T-helper 2 cell treated with Interferon-gamma antibody and Interleukin-4, amounts not matched to agents 5 μg/mL and 100 μg/mL, for 36 hours (primary cell): ENCODE measurements at regions not wholly inside any gene's neighbourhood (a gene's known extent, or its start where the extent isn't known, plus 50 kb on each side); places are given as distances from the start of the nearest gene placed in this dataset.
"Not testable (repeated sequence)": the region's sequence is repeated elsewhere in the genome, so short reads cannot be mapped to it uniquely, and the experiment has no call there.

Experiments
- DNase-seq: peaks from one replicate; pipeline ENCODE4 v3.0.0; 2021; ENCODE audit warnings: low spot score
- H3K27ac Mint-ChIP-seq: one replicate; pipeline ENCODE4 v1.8.0; 2021; ENCODE audit warnings: mild to moderate bottlenecking, mixed read lengths
- H3K27me3 Mint-ChIP-seq: one replicate; pipeline ENCODE4 v1.8.0; 2021; ENCODE audit warnings: low read depth, mixed read lengths
- H3K36me3 Mint-ChIP-seq: one replicate; pipeline ENCODE4 v1.8.0; 2021; ENCODE audit warnings: low read depth, mixed read lengths
- H3K4me1 Mint-ChIP-seq: one replicate; pipeline ENCODE4 v1.8.0; 2021; ENCODE audit warnings: low read depth, mixed read lengths
- H3K4me3 Mint-ChIP-seq: one replicate; pipeline ENCODE4 v1.8.0; 2022; ENCODE audit warnings: mild to moderate bottlenecking, moderate library complexity, mixed read lengths
- H3K9me3 Mint-ChIP-seq: one replicate; pipeline ENCODE4 v1.8.0; 2021; ENCODE audit warnings: mixed read lengths

DNA sequence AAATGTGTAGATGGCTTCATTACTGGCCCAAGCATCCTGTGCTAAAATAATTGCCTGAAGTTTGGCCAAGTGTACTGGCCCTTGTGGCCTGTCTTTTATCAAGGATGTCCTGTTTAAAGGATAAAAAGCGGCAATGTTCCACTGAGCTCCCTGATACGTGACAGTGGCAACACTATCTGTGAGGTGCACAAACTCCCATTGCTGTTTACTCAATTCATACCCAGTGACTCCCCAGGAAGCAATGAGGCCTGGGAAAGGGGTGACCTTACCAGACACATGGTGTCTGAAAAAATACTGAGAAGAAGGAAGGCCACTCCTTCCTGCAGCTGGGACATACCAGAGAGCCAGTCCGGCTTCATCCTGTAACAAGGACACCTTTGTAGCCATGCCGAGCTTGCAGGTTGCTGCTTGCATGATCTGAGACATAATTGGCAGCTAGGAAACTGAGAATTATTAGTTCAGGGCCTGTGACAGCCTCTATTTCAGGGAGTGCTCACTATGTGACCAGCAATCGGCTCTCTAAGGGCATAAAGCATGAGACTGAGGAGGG lies 198.5 kb upstream of the LRATD1 start:
- Mint-ChIP-seq H3K27me3 (no peaks in the 10 kb centered on the region), H3K36me3 (no peaks in the 10 kb centered on the region), H3K4me3 (no peak overlapping the region), H3K27ac (no peak overlapping the region), H3K4me1 (no peaks in the 10 kb centered on the region), H3K9me3 (peaks cover 8% of the 10 kb centered on the region)
- no peak for DNase-seq

DNA sequence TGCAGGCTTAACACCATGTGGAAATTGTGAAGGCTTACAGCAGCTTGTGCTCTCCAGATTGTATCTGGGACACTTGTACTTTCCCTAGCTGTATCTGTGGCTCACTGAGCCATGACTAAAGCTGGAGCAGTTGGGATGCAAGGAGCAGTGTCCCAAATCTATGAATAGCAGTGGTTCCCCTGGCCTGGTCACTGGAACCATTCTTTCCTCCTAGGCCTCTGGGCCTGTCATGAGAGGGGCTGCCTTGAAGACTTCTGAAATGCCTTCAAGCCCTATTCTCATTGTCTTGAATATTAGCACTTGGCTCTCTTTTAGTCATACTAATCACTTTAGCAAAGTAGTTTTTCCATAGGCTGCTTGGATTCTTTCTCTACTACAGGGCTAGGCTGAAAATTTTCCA lies 186.8 kb upstream of the LRATD1 start:
- no peak for DNase-seq

DNA sequence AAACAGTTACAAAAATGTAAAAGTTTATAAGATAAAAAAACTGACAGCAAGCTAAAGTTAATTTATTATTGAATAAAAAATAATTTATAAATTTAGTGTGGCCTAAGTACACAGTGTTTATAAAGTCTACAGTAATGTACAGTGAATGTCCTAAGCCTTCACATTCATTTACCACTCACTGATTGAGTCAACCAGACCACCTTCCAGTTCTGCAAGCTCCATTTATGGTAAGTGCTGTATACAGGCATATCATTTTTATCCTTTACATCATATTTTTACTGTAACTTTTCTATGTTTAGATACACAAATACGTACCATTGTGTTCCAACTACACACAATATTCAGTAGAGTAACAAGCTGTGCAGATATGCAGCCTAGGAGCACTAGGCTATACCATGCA lies 184.2 kb upstream of the LRATD1 start:
- no peaks in the 10 kb centered on the region for H3K36me3 Mint-ChIP-seq

More for the DNA sequence above, 186.8 kb upstream of the LRATD1 start:
- H3K36me3 Mint-ChIP-seq, result no peaks in the 10 kb centered on the region
- H3K27ac Mint-ChIP-seq, result no peak overlapping the region
- H3K27me3 Mint-ChIP-seq, result no peaks in the 10 kb centered on the region
- no peaks in the 10 kb centered on the region for H3K4me1 Mint-ChIP-seq
- peaks cover 27% of the 10 kb centered on the region for H3K9me3 Mint-ChIP-seq
- H3K4me3 Mint-ChIP-seq, result no peak overlapping the region

DNA sequence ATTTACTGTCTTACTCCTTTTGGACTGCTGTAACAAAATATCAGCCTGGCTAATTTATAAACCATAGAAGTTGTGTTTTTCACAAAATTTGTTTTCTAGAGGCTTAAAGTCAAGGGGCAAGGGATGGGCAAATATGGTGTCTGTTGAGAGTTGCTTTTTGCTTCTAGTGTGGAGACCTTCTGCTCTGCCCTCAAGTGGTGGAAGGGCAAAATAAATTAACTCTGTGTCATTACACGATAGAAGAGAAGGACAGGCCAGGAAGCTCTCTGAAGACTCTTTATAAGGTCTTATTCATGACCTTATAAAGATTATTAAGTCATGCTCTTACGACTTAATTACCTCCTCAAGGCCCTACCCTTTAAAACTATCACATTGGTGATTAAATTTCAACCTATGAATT lies 181.2 kb upstream of the LRATD1 start:
- DNase-seq, result no peak
- no peaks in the 10 kb centered on the region for H3K27me3 Mint-ChIP-seq
- H3K9me3 Mint-ChIP-seq, result peaks cover 35% of the 10 kb centered on the region
- no peaks in the 10 kb centered on the region for H3K36me3 Mint-ChIP-seq
- no peaks in the 10 kb centered on the region for H3K4me1 Mint-ChIP-seq
- H3K4me3 Mint-ChIP-seq, result no peak overlapping the region
- no peak overlapping the region for H3K27ac Mint-ChIP-seq

More for the DNA sequence above, 184.2 kb upstream of the LRATD1 start:
- H3K9me3 Mint-ChIP-seq, result peaks cover 27% of the 10 kb centered on the region
- H3K27me3 Mint-ChIP-seq, result no peaks in the 10 kb centered on the region
- DNase-seq, result no peak
- no peak overlapping the region for H3K4me3 Mint-ChIP-seq
- H3K27ac Mint-ChIP-seq, result no peak overlapping the region
- no peaks in the 10 kb centered on the region for H3K4me1 Mint-ChIP-seq

GRCh38 chr2:14454202-14454601 lies 178.3 kb upstream of the LRATD1 start:
- Mint-ChIP-seq H3K27ac (no peak overlapping the region), H3K4me1 (no peaks in the 10 kb centered on the region), H3K27me3 (no peaks in the 10 kb centered on the region), H3K9me3 (peaks cover 48% of the 10 kb centered on the region), H3K4me3 (no peak overlapping the region), H3K36me3 (no peaks in the 10 kb centered on the region)
- DNase-seq, result no peak

DNA sequence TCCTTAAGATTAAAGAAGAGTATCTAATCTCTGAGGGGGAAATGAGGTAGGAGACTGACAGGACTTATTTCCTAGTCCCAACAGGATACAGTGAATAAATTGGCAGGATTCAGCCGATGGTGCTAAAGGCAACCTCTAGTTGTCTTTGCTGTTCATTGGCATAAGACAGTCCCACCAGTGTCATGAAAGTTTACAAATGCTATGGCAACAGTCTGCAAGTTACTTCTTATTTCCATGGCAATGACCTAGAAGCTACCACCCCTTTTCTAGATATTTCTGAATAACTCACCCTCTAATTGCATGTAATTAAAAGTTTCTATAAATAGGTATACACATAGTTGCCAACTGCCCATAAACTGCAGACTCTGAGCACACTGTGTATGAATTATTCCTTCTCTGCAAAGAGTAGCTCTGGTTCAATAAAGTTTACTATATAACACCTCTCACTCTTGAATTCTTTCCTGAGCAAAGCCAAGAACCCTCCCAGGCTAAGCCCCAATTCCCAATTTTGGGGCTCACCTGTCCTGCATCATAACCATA lies 172.7 kb upstream of the LRATD1 start:
- Mint-ChIP-seq H3K4me1 (no peaks in the 10 kb centered on the region), H3K27ac (no peak overlapping the region), H3K36me3 (no peaks in the 10 kb centered on the region), H3K9me3 (peaks cover 28% of the 10 kb centered on the region), H3K27me3 (no peaks in the 10 kb centered on the region), H3K4me3 (no peak overlapping the region)
- DNase-seq, result no peak

DNA sequence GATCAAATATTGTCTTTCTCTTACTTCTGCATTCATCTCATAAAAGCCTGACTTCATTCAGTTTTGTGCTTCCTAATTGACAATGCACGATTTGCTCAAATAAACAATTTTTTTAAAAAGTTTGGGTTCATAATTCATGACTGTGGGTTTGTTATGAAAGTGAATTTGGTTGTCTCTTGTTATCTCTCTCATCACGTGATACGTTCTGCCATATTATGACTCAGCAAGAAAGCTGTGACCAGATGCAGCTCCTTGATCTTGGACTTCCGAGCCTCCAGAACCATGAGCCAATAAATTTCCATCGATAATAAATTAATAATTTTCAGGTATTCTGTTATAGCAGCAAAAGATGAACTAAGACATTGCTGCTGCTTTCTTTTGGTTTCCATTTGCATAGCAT lies 156.5 kb upstream of the LRATD1 start:
- Mint-ChIP-seq H3K9me3 (peaks cover 6% of the 10 kb centered on the region), H3K27me3 (no peaks in the 10 kb centered on the region)

DNA sequence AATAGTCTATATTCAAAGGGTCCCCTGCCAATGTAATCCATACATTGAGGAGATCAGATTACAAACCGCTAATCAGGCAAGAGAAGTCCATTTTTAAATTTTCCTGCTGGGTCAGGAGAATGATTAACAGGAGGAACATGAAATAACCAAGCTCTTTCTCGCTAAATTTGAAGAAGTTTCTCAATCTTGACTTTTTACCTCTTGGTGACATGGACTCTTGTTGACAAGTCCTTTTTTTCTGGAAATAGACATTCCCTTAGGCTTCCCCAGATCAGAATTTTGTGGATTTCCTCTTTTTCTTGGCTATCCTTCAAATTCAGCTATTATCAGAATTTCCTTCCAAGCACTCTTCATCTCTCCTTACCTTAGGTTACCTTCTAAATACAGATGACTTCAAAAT lies 153.0 kb upstream of the LRATD1 start:
- Mint-ChIP-seq H3K27me3 (no peaks in the 10 kb centered on the region), H3K4me3 (no peak overlapping the region), H3K36me3 (no peaks in the 10 kb centered on the region), H3K27ac (no peak overlapping the region), H3K9me3 (no peaks in the 10 kb centered on the region), H3K4me1 (no peaks in the 10 kb centered on the region)
- no peak for DNase-seq

More for the DNA sequence above, 156.5 kb upstream of the LRATD1 start:
- Mint-ChIP-seq H3K4me3 (no peak overlapping the region), H3K36me3 (no peaks in the 10 kb centered on the region), H3K27ac (no peak overlapping the region), H3K4me1 (no peaks in the 10 kb centered on the region)
- DNase-seq, result no peak

DNA sequence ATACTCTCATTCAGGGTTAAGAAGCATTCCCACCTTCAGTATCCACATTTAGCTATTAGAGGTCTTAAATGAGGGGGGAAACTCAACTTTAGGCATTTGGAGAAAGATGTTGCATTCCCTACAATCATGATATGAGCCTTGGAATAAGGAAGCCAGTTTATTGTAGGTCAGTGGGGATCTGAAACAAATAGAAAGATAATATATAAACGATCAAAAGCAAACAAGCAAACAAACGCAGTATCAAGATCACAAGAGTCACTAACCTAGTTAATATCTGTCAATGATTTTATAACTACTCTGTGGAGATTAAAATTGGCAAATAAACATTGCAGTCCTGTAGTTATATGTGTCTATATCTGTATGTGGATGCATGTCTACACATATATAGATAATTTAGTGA lies 152.4 kb upstream of the LRATD1 start:
- H3K36me3 Mint-ChIP-seq, result no peaks in the 10 kb centered on the region
- DNase-seq, result no peak
- no peak overlapping the region for H3K27ac Mint-ChIP-seq
- no peak overlapping the region for H3K4me3 Mint-ChIP-seq
- no peaks in the 10 kb centered on the region for H3K4me1 Mint-ChIP-seq
- H3K27me3 Mint-ChIP-seq, result no peaks in the 10 kb centered on the region
- no peaks in the 10 kb centered on the region for H3K9me3 Mint-ChIP-seq

GRCh38 chr2:14480906-14481305 lies 151.6 kb upstream of the LRATD1 start:
- Mint-ChIP-seq H3K4me3 (no peak overlapping the region), H3K9me3 (peaks cover 4% of the 10 kb centered on the region), H3K27me3 (no peaks in the 10 kb centered on the region), H3K36me3 (no peaks in the 10 kb centered on the region), H3K27ac (no peak overlapping the region), H3K4me1 (no peaks in the 10 kb centered on the region)
- DNase-seq, result no peak

- Mint-ChIP-seq H3K4me1 (no peaks in the 10 kb centered on the region), H3K36me3 (no peaks in the 10 kb centered on the region), H3K9me3 (peaks cover 13% of the 10 kb centered on the region), H3K27ac (no peak overlapping the region), H3K4me3 (no peak overlapping the region), H3K27me3 (no peaks in the 10 kb centered on the region)
- DNase-seq, result no peak
Observed at GRCh38 chr2:14492920-14493503, 139.5 kb upstream of the LRATD1 start.

DNA sequence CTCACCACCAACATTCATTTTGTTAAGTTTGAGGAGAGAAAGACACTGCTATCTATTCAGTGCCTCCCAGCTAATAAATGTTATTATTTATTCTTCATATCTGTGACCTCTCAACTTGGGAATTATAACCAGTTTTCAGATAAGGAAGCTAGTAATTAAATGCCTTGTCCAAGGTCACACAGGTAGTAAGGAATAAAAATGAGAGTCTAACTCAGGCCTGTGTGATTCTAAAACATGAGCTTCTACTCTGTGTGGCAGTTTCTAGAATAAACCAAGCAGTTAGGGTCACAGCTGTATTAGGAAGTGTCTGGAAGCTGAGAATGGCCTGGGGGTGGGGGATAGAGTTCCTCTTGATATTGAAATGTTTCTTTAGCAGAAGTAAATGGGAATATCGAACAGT lies 137.8 kb upstream of the LRATD1 start:
- Mint-ChIP-seq H3K9me3 (peaks cover 8% of the 10 kb centered on the region), H3K27ac (no peak overlapping the region), H3K27me3 (no peaks in the 10 kb centered on the region), H3K36me3 (no peaks in the 10 kb centered on the region), H3K4me1 (no peaks in the 10 kb centered on the region), H3K4me3 (no peak overlapping the region)
- DNase-seq, result no peak

GRCh38 chr2:14501061-14501460 lies 131.5 kb upstream of the LRATD1 start:
- Mint-ChIP-seq H3K27ac (no peak overlapping the region), H3K9me3 (no peaks in the 10 kb centered on the region), H3K36me3 (no peaks in the 10 kb centered on the region), H3K4me1 (no peaks in the 10 kb centered on the region), H3K4me3 (no peak overlapping the region), H3K27me3 (no peaks in the 10 kb centered on the region)
- DNase-seq, result no peak

DNA sequence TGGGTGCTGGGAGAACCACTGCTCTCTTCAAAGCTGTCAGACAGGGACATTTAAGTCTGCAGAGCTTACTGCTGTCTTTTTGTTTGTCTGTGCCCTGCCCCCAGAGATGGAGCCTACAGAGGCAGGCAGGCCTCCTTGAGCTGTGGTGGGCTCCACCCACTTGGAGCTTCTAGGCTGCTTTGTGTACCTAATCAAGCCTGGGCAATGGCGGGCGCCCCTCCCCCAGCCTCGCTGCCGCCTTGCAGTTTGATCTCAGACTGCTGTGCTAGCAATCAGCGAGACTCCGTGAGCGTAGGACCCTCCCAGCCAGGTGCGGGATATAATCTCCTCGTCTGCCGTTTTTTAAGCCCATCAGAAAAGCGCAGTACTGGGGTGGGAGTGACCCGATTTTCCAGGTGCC lies 125.6 kb upstream of the LRATD1 start:
- H3K36me3 Mint-ChIP-seq, H3K4me1 Mint-ChIP-seq, DNase-seq, H3K4me3 Mint-ChIP-seq, H3K27ac Mint-ChIP-seq, H3K27me3 Mint-ChIP-seq: not testable (repeated sequence)
- peaks cover 21% of the 10 kb centered on the region for H3K9me3 Mint-ChIP-seq

GRCh38 chr2:14511541-14511940 lies 121.0 kb upstream of the LRATD1 start:
- Mint-ChIP-seq H3K4me1 (no peaks in the 10 kb centered on the region), H3K9me3 (peaks cover 26% of the 10 kb centered on the region), H3K36me3 (no peaks in the 10 kb centered on the region), H3K4me3 (no peak overlapping the region), H3K27ac (no peak overlapping the region), H3K27me3 (no peaks in the 10 kb centered on the region)
- DNase-seq, result no peak
